Left lung (tissue), 4 donors: ENCODE measurements at regions not wholly inside any gene's neighbourhood (a gene's known extent, or its start where the extent isn't known, plus 50 kb on each side); places are given as distances from the start of the nearest gene placed in this dataset.
"Not testable (repeated sequence)": the region's sequence is repeated elsewhere in the genome, so short reads cannot be mapped to it uniquely, and the experiment has no call there.

Source experiments
- ATAC-seq: fragments of 200-7000 bp; cut with Tn5 transposase; one replicate; pipeline ENCODE4 v1.9.1; 2020; ENCODE audit warnings: moderate library complexity
- DNase-seq, 4 donors: peaks; one replicate each; pipeline ENCODE4 v3.0.0-alpha.2; 2013 to 2020
- H3K27ac ChIP-seq, 2 donors: fragments of 200-600 bp; sonication (generic) in 1 of 2; one replicate each; pipeline versions ENCODE4 v1.5.0 to v1.8.0; 2020 to 2021
- H3K27me3 ChIP-seq, 2 donors: fragments of 200-600 bp; sonication (generic) in 1 of 2; one replicate each; pipeline versions ENCODE4 v1.5.0 to v1.8.0; 2020 to 2021
- H3K36me3 ChIP-seq, 2 donors: fragments of 200-600 bp; sonication (generic) in 1 of 2; one replicate each; pipeline versions ENCODE4 v1.5.0 to v1.8.0; 2020 to 2021
- H3K4me1 ChIP-seq, 2 donors: fragments of 200-600 bp; one replicate each; pipeline ENCODE4 v1.8.0; 2021
- H3K4me3 ChIP-seq, 2 donors: fragments of 200-600 bp; sonication (generic) in 1 of 2; one replicate each; pipeline versions ENCODE4 v1.5.0 to v1.8.0; 2020 to 2021; ENCODE audit warnings: mild to moderate bottlenecking in 1 of 2
- H3K9me3 ChIP-seq, 2 donors: fragments of 200-600 bp; sonication (generic) in 1 of 2; one replicate each; pipeline versions ENCODE4 v1.5.0 to v1.8.0; 2020 to 2021
- CTCF ChIP-seq, 2 donors: fragments of 200-600 bp; sonication (generic) in 1 of 2; IDR thresholded peaks; one replicate each; pipeline versions ENCODE4 v1.5.0 to v1.8.0; 2021; ENCODE audit warnings: antibody characterized with exemption in 2 of 2
- intact Hi-C, 2 donors: fragments of 100-400 bp; cut with DNase I; formaldehyde crosslinking; loops; one replicate each; pipeline versions ENCODE4 v1.11.2 to v1.14.2; 2022
- donor health status: DM: no; HTN: yes; CAD: no.
- donor health status: DM: no; HTN: no; CAD: no.

- ATAC-seq: no peak
- no peak for TF ChIP-seq CTCF (IDR thresholded peaks at IDR 0.05)
- Histone ChIP-seq H3K4me1 (no peaks in the 10 kb centered on the region), H3K27ac (no peak overlapping the region), H3K36me3 (no peaks in the 10 kb centered on the region), H3K4me3 (no peak overlapping the region), H3K27me3 (no peaks in the 10 kb centered on the region), H3K9me3 (peaks cover 0 to 38% of the 10 kb centered on the region in 2 donors)
- intact Hi-C loops: no loop called here
- no peak for DNase-seq
These were observed 1062.8 kb upstream of the NOVA1 start for GRCh38 chr14:27660683-27661082.

GRCh38 chr14:27668531-27668930 is 1070.7 kb upstream of the NOVA1 start:
- DNase-seq (no peak), ATAC-seq (no peak)
- H3K4me3 ChIP-seq: no peak overlapping the region
- intact Hi-C loops: no loop called here
- no peaks in the 10 kb centered on the region for H3K27me3 ChIP-seq
- H3K27ac ChIP-seq: no peak overlapping the region
- no peaks in the 10 kb centered on the region for H3K36me3 ChIP-seq
- H3K4me1 ChIP-seq: no peaks in the 10 kb centered on the region
- peaks cover 0 to 9% of the 10 kb centered on the region in 2 donors for H3K9me3 ChIP-seq
- TF ChIP-seq CTCF (IDR thresholded peaks at IDR 0.05): no peak

GRCh38 chr14:27672047-27672446 is 1074.2 kb upstream of the NOVA1 start:
- Histone ChIP-seq H3K27me3 (no peaks in the 10 kb centered on the region), H3K9me3 (no peaks in the 10 kb centered on the region), H3K36me3 (no peaks in the 10 kb centered on the region), H3K4me1 (no peaks in the 10 kb centered on the region), H3K27ac (no peak overlapping the region), H3K4me3 (no peak overlapping the region)
- DNase-seq (no peak), ATAC-seq (no peak)
- intact Hi-C loops: no loop called here
- TF ChIP-seq CTCF (IDR thresholded peaks at IDR 0.05): no peak

- DNase-seq, H3K27ac ChIP-seq, ATAC-seq, intact Hi-C loops, H3K9me3 ChIP-seq, H3K27me3 ChIP-seq, H3K4me1 ChIP-seq, H3K36me3 ChIP-seq, H3K4me3 ChIP-seq: not testable (repeated sequence)
These were observed 1075.2 kb upstream of the NOVA1 start for GRCh38 chr14:27672811-27673737.

GRCh38 chr14:27686137-27686536 is 1080.5 kb upstream of the FOXG1 start:
- Histone ChIP-seq H3K4me1 (no peaks in the 10 kb centered on the region), H3K27me3 (no peaks in the 10 kb centered on the region), H3K4me3 (no peak overlapping the region), H3K9me3 (no peaks in the 10 kb centered on the region), H3K27ac (no peak overlapping the region), H3K36me3 (no peaks in the 10 kb centered on the region)
- TF ChIP-seq CTCF (IDR thresholded peaks at IDR 0.05): no peak
- DNase-seq: no peak
- intact Hi-C loops: no loop called here
- no peak for ATAC-seq
